Activated CD8-positive, alpha-beta memory T cell treated with anti-CD3 and anti-CD28 coated beads, Interleukin-2, amount 10 ng/mL, durations not matched to agents 7 days and 5 days (primary cell): ENCODE measurements at regions not wholly inside any gene's neighbourhood (a gene's known extent, or its start where the extent isn't known, plus 50 kb on each side); places are given as distances from the start of the nearest gene placed in this dataset.
A peak's percentile ranks its signal among the peaks of the same experiment; 100 is the strongest.

Experiments used
- ATAC-seq: fragments of 150-1000 bp; cut with Tn5 transposase; one replicate; pipeline ENCODE4 v1.10.0; 2021; ENCODE audit warnings: moderate library complexity
- CTCF ChIA-PET: fragments of 350-600 bp; sonication (Branson Sonifier 250); formaldehyde crosslinking; loops from one replicate; lab custom pipeline; 2021; ENCODE audit warnings: antibody characterized with exemption; lab: Charles Lee
- DNase-seq: peaks from one replicate; pipeline ENCODE4 v3.0.0-alpha.2; 2020
- H3K27ac Mint-ChIP-seq: one replicate; pipeline ENCODE4 v1.8.0; 2021; ENCODE audit warnings: mild to moderate bottlenecking, mixed read lengths
- H3K27me3 Mint-ChIP-seq: one replicate; pipeline ENCODE4 v1.8.0; 2021; ENCODE audit warnings: mixed read lengths
- H3K36me3 Mint-ChIP-seq: one replicate; pipeline ENCODE4 v1.8.0; 2021; ENCODE audit warnings: mild to moderate bottlenecking, mixed read lengths
- H3K4me1 Mint-ChIP-seq: one replicate; pipeline ENCODE4 v1.8.0; 2021; ENCODE audit warnings: mixed read lengths
- H3K4me3 Mint-ChIP-seq: one replicate; pipeline ENCODE4 v1.8.0; 2021; ENCODE audit warnings: mild to moderate bottlenecking, moderate library complexity, mixed read lengths
- H3K9me3 Mint-ChIP-seq: one replicate; pipeline ENCODE4 v1.8.0; 2022; ENCODE audit warnings: low read depth, mixed read lengths

GRCh38 chr2:226661789-226662545 is 137.7 kb downstream of the IRS1 start:
- H3K4me1 Mint-ChIP-seq: no peaks in the 10 kb centered on the region
- H3K4me3 Mint-ChIP-seq: no peak overlapping the region
- ATAC-seq: no peak
- CTCF ChIA-PET: no interaction called here
- no peak overlapping the region for H3K27ac Mint-ChIP-seq
- H3K27me3 Mint-ChIP-seq: peaks cover 10% of the 10 kb centered on the region
- H3K36me3 Mint-ChIP-seq: no peaks in the 10 kb centered on the region
- no peak for DNase-seq
- H3K9me3 Mint-ChIP-seq: no peaks in the 10 kb centered on the region

DNA sequence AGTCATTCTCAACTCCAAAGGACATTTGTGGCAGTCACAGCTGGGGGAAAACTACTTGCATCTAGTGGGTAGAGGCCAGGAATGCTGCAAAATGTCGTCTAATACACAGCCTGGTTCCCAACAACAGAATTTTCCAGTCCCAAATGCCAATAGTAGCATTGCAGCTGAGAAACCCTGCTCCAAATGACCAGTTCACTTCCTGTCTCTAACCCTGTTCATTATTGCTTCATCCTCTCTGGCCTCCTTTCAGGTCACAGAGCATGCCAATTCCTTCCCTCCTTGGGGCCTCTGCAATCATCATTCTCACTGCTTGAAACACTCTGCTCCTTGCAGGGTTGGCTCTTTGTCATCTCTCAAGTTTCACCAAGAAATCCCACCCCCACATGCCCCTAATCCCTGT is 139.1 kb downstream of the IRS1 start:
- CTCF ChIA-PET: no interaction called here
- ATAC-seq: no peak
- peaks cover 4% of the 10 kb centered on the region for H3K4me1 Mint-ChIP-seq
- no peak overlapping the region for H3K4me3 Mint-ChIP-seq
- H3K27me3 Mint-ChIP-seq: peaks cover 6% of the 10 kb centered on the region
- H3K36me3 Mint-ChIP-seq: no peaks in the 10 kb centered on the region
- no peak for DNase-seq
- H3K27ac Mint-ChIP-seq: no peak overlapping the region
- H3K9me3 Mint-ChIP-seq: no peaks in the 10 kb centered on the region

DNA sequence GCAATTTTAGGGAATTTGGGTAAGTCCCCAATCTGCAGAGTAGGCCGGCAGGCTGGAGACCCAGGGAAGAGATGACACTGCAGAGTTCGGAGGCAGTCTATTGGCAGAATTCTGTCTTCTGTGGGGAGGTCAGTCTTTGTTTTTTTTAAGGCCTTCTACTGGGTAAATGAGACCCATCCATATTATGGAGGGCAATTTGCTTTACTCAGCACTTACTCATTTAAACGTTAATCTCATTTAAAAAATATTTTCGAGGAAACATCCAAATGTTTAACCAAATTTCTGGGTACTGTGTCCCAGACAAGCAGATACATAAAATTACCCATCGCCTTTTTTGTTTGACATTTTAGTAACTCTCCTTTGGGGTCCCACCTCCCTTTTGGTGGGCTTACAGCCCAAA is 139.5 kb downstream of the IRS1 start:
- DNase-seq: no peak
- peaks cover 4% of the 10 kb centered on the region for H3K4me1 Mint-ChIP-seq
- H3K36me3 Mint-ChIP-seq: no peaks in the 10 kb centered on the region
- no peak overlapping the region for H3K4me3 Mint-ChIP-seq
- CTCF ChIA-PET: no interaction called here
- no peak overlapping the region for H3K27ac Mint-ChIP-seq
- H3K9me3 Mint-ChIP-seq: no peaks in the 10 kb centered on the region
- no peak for ATAC-seq
- H3K27me3 Mint-ChIP-seq: peaks cover 2% of the 10 kb centered on the region

- no peak overlapping the region for H3K4me3 Mint-ChIP-seq
- peaks cover 2% of the 10 kb centered on the region for H3K27me3 Mint-ChIP-seq
- CTCF ChIA-PET: no interaction called here
- H3K27ac Mint-ChIP-seq: no peak overlapping the region
- DNase-seq: no peak
- H3K36me3 Mint-ChIP-seq: no peaks in the 10 kb centered on the region
- H3K4me1 Mint-ChIP-seq: peaks cover 4% of the 10 kb centered on the region
- ATAC-seq: no peak
- H3K9me3 Mint-ChIP-seq: no peaks in the 10 kb centered on the region
Measured at GRCh38 chr2:226659410-226659809, 140.2 kb downstream of the IRS1 start.

DNA sequence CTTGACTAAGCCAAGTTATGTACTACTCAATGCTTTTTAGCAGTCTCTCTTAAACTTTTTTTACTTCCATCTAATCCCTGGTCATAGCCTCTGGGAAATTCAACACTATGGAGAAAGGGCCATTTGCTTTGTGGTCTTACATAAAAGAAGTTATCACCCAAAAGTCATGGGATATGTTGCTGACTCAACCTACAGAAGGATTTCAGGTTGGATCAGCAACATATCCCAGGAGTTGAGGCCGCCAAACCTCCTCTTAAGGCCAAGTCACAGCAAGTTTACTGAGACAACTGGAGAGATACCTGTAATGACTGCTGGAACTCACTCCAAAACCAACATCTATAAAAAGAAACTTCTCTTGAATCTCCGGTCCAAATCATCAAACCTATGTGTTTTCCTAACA is 141.1 kb downstream of the IRS1 start:
- ATAC-seq: no peak
- H3K4me3 Mint-ChIP-seq: no peak overlapping the region

GRCh38 chr2:226657340-226658053 is 142.1 kb downstream of the IRS1 start:
- no peaks in the 10 kb centered on the region for H3K27me3 Mint-ChIP-seq
- peaks cover 3% of the 10 kb centered on the region for H3K36me3 Mint-ChIP-seq
- peaks cover 17% of the 10 kb centered on the region for H3K4me1 Mint-ChIP-seq
- H3K4me3 Mint-ChIP-seq: no peak overlapping the region
- no peak overlapping the region for H3K27ac Mint-ChIP-seq
- DNase-seq (no peak), ATAC-seq (no peak)
- H3K9me3 Mint-ChIP-seq: peaks cover under 1% of the 10 kb centered on the region
- CTCF ChIA-PET: no interaction called here

More for the DNA sequence above, 141.1 kb downstream of the IRS1 start:
- H3K9me3 Mint-ChIP-seq: no peaks in the 10 kb centered on the region
- H3K4me1 Mint-ChIP-seq: peaks cover 8% of the 10 kb centered on the region
- H3K36me3 Mint-ChIP-seq: peaks cover 1% of the 10 kb centered on the region
- H3K27ac Mint-ChIP-seq: no peak overlapping the region
- no peak for DNase-seq
- H3K27me3 Mint-ChIP-seq: peaks cover under 1% of the 10 kb centered on the region
- CTCF ChIA-PET: no interaction called here

GRCh38 chr2:226656367-226656766 is 143.3 kb downstream of the IRS1 start:
- Mint-ChIP-seq H3K4me3 (no peak overlapping the region), H3K27ac (no peak overlapping the region), H3K36me3 (peaks cover 4% of the 10 kb centered on the region), H3K27me3 (no peaks in the 10 kb centered on the region), H3K4me1 (peaks cover 27% of the 10 kb centered on the region), H3K9me3 (peaks cover 2% of the 10 kb centered on the region)
- DNase-seq (no peak), ATAC-seq (no peak)
- CTCF ChIA-PET: no interaction called here

DNA sequence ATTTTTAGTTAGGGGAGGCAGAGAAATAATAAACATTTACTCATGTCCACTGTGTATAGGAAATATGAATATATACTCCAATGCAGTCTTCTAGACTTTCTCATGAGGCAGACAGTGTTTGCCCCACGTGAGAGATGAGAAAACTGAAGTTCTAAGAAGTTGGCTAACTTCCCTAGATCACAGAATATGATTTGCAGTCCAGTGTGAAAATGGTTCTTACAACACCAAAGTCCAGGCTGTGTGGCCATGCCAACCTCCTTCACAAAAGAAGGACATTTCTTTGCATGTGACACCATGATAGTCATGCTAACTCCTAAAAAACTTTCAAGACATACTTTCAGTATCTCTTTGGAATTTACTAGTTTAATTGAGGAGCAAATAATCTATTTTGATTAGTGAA is 143.7 kb downstream of the IRS1 start:
- no peak for ATAC-seq
- H3K4me1 Mint-ChIP-seq: peaks cover 32% of the 10 kb centered on the region
- H3K27me3 Mint-ChIP-seq: no peaks in the 10 kb centered on the region
- DNase-seq: no peak
- H3K27ac Mint-ChIP-seq: no peak overlapping the region
- H3K36me3 Mint-ChIP-seq: peaks cover 4% of the 10 kb centered on the region
- peaks cover 2% of the 10 kb centered on the region for H3K9me3 Mint-ChIP-seq
- CTCF ChIA-PET: no interaction called here
- no peak overlapping the region for H3K4me3 Mint-ChIP-seq

GRCh38 chr2:226652983-226653765 is 146.4 kb downstream of the IRS1 start:
- H3K27ac Mint-ChIP-seq: no peak overlapping the region
- H3K27me3 Mint-ChIP-seq: no peaks in the 10 kb centered on the region
- H3K4me3 Mint-ChIP-seq: no peak overlapping the region
- CTCF ChIA-PET: interaction anchor here (0.8 to 2.0 kb wide), 4 partner anchors 30 to 150 kb away, joined by 3 to 7 read pairs (median 4); no protein-coding TSS in a partner anchor
- peaks cover 2% of the 10 kb centered on the region for H3K9me3 Mint-ChIP-seq
- ATAC-seq (no peak), DNase-seq (no peak)
- peaks cover 19% of the 10 kb centered on the region for H3K36me3 Mint-ChIP-seq
- H3K4me1 Mint-ChIP-seq: peaks cover 50% of the 10 kb centered on the region

DNA sequence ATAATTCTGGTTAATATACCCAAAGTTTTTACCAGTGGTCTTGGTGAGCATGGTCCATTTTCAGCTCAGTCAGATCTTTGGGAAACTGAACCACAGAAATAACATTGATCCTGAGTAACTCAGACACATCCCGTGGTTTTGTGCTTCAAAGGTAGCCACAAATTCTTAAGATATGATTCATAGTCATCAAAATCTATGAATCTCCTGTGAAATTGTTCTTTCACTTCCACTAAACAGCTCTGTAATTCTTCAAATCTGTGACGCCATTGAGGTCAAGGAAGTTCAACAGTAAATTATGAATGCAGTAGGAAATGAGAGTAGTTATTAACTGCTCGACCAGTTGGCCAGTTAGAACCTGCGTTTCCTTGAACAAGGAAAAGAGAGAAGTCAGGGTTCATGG is 147.3 kb downstream of the IRS1 start:
- no peak for DNase-seq
- peaks cover 2% of the 10 kb centered on the region for H3K9me3 Mint-ChIP-seq
- peak overlapping the region; percentile 22 for H3K27ac Mint-ChIP-seq
- ATAC-seq: peak; percentile 37
- H3K4me3 Mint-ChIP-seq: no peak overlapping the region
- CTCF ChIA-PET: interaction anchor here (0.8 to 2.0 kb wide), 3 partner anchors 97 to 151 kb away, joined by 3 to 7 read pairs (median 4); no protein-coding TSS in a partner anchor
- no peaks in the 10 kb centered on the region for H3K27me3 Mint-ChIP-seq
- peaks cover 19% of the 10 kb centered on the region for H3K36me3 Mint-ChIP-seq
- H3K4me1 Mint-ChIP-seq: peaks cover 50% of the 10 kb centered on the region

- CTCF ChIA-PET: interaction anchor here (0.8 to 1.8 kb wide), 2 partner anchors 149 to 151 kb away, joined by 3 to 4 read pairs; no protein-coding TSS in a partner anchor
- peak; percentile 95 for ATAC-seq
- Mint-ChIP-seq H3K27me3 (no peaks in the 10 kb centered on the region), H3K9me3 (peaks cover 2% of the 10 kb centered on the region), H3K36me3 (peaks cover 19% of the 10 kb centered on the region), H3K27ac (peak overlapping the region; percentile 70), H3K4me3 (no peak overlapping the region), H3K4me1 (peaks cover 46% of the 10 kb centered on the region)
- DNase-seq: peak; percentile 77
Measured at GRCh38 chr2:226649871-226650660, 149.6 kb downstream of the IRS1 start.

DNA sequence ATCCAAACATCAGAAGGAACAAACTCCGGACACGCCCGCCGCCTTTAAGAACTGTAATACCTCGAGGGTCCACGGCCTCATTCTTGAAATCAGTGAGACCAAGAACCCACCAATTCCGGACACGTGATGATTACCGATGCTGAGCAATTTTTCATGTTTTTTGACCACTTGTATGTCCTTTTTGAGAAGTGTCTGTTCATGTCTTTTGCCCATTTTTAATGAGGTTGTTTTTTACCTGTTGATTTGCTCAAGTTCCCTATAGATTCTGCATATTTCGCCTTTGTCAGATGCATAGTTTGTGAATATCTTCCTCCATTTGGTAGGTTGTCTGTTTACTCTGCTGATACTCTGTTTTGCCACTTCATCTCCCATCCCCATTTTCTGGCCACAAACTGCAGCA is 150.4 kb downstream of the IRS1 start:
- ATAC-seq (no peak), DNase-seq (no peak)
- Mint-ChIP-seq H3K4me1 (peaks cover 45% of the 10 kb centered on the region), H3K9me3 (peaks cover 2% of the 10 kb centered on the region), H3K27ac (peak overlapping the region; percentile 4), H3K4me3 (no peak overlapping the region), H3K27me3 (no peaks in the 10 kb centered on the region), H3K36me3 (peaks cover 19% of the 10 kb centered on the region)
- CTCF ChIA-PET: no interaction called here
